ENCODE measurements at regions not wholly inside any gene's neighbourhood (a gene's known extent, or its start where the extent isn't known, plus 50 kb on each side); places are given as distances from the start of the nearest gene placed in this dataset.
A peak's percentile ranks its signal among the peaks of the same experiment; 100 is the strongest.

DNA sequence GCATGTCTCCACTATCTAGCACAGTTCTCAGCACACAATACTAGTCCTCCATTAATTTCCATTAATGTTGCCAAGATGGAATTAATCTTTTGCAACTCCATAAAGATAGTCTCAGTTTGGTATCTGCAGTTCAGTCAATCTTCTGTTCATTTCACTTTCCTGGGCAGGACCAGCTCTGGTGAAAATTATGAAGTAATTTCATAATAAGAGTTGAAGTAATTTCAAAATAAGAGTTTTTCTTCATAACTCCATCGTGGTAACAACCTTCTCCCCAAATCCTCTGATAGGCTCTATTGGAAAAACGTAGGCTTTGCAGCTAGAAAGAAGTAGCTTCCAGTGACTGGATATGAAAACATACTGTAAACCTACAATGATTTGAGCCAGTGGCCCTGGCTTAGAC, 618.2 kb downstream of the TYW1 start:
- DNase-seq (ENCODE audit: extremely low read depth, low read depth) = no peak
- TF ChIP-seq, protein P1, sequence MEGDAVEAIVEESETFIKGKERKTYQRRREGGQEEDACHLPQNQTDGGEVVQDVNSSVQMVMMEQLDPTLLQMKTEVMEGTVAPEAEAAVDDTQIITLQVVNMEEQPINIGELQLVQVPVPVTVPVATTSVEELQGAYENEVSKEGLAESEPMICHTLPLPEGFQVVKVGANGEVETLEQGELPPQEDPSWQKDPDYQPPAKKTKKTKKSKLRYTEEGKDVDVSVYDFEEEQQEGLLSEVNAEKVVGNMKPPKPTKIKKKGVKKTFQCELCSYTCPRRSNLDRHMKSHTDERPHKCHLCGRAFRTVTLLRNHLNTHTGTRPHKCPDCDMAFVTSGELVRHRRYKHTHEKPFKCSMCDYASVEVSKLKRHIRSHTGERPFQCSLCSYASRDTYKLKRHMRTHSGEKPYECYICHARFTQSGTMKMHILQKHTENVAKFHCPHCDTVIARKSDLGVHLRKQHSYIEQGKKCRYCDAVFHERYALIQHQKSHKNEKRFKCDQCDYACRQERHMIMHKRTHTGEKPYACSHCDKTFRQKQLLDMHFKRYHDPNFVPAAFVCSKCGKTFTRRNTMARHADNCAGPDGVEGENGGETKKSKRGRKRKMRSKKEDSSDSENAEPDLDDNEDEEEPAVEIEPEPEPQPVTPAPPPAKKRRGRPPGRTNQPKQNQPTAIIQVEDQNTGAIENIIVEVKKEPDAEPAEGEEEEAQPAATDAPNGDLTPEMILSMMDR (IDR thresholded peaks at IDR 0.05; ENCODE audit: low read depth, low read length) = no peak

DNA sequence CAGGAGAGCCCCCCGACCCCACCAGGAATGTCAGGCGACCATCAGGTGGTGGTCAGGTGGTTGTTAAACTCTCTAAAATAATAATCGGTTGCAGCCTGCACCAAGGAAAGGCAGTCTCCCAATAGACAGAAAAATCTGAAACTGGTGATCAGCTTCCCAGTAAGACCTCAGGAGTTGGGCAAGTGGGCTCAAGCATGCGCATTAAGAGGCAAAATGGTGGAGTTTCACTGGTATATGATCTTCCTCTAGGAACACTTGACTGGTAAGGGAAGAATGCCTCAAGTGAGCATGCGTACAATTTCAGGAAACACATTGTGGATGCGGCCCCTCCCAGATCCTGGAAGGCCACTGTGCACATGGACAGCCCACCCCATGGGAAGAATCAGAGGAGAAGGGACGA, 619.9 kb downstream of the TYW1 start:
- TF ChIP-seq, protein P1 (IDR thresholded peaks at IDR 0.05; ENCODE audit: low read depth, low read length) = no peak
- DNase-seq (ENCODE audit: extremely low read depth, low read depth) = no peak

GRCh38 chr7:67618556-67619162, 622.0 kb downstream of the TYW1 start:
- TF ChIP-seq, protein P1 (IDR thresholded peaks at IDR 0.05; ENCODE audit: low read depth, low read length) = no peak
- DNase-seq (ENCODE audit: extremely low read depth, low read depth) = no peak

DNA sequence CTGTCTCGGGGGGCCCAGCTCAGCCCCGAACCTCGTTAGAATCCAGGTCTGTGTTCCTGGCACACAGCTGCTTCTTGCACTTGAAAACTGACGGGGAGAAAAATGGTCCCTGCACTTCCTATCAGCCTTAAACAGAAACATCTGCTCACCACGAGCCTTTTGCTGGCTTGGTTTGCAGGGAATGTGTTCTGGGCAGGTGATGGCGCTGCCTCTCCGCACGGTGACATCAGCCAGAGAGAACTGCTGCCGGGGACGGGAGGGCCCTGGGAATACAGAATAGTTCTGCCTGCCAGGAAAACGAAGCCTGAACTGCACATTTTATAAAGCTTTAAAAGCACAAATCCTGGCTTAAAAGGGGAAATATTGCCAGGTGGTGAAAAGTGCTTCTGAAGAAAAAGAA, 622.5 kb downstream of the TYW1 start:
- TF ChIP-seq, protein P1 (IDR thresholded peaks at IDR 0.05; ENCODE audit: low read depth, low read length) = no peak

GRCh38 chr7:67620216-67620933, 623.7 kb downstream of the TYW1 start:
- TF ChIP-seq, protein P1 (IDR thresholded peaks at IDR 0.05; ENCODE audit: low read depth, low read length) = no peak
- DNase-seq (ENCODE audit: extremely low read depth, low read depth) = no peak

More for the DNA sequence above, 622.5 kb downstream of the TYW1 start:
- no peak for DNase-seq (ENCODE audit: extremely low read depth, low read depth)

DNA sequence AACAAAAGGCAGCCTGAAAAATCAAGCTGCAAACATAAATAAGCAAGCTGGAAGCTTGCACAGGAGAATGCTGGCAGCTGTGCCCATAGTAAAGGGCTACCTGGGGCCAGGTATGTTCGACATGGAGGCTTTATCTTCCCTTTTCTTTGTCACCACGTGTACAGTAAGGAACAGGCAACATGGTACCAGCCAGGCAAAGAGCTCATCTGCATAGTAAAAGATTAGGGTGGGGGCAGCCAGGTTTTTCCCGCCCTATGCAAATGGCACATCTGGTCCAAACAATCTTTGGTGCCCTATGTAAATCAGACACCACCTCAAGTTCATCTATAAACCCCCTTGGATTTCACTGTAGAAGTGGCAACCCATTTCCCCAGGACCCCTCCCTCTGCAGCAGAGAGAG, 625.1 kb downstream of the TYW1 start:
- DNase-seq (ENCODE audit: extremely low read depth, low read depth) = no peak
- TF ChIP-seq, protein P1 (IDR thresholded peaks at IDR 0.05; ENCODE audit: low read depth, low read length) = no peak

DNA sequence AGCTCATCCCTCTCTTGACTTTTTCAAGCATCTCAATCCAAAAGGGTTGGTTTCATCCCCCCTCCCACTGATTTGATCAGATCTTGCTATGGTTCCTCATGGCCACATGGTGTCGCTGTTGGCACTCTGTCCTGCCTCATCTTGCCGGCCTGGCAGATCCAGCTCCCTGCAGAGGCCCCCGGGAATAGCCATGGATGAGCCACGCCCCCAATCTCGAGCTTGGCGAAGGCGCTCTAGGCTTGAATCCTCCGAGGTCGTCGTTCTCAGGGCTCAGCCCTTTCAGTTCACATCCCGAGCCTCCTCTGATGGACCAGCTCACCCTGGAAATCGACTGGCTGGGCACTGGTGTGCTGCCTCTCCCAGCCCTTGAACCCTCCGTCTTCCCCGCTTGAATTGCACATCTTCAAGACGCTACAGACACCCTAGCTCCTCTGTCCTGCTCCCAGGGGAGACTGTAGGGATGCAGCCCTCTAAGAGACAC, 628.7 kb downstream of the TYW1 start:
- TF ChIP-seq, protein P1 (IDR thresholded peaks at IDR 0.05; ENCODE audit: low read depth, low read length) = peak; percentile 69
- DNase-seq (ENCODE audit: extremely low read depth, low read depth) = peak; percentile 2

Data from AG09319 (cell line).